IMR-90 (cell line): ENCODE measurements at regions not wholly inside any gene's neighbourhood (a gene's known extent, or its start where the extent isn't known, plus 50 kb on each side); places are given as distances from the start of the nearest gene placed in this dataset.
"Not testable (repeated sequence)": the region's sequence is repeated elsewhere in the genome, so short reads cannot be mapped to it uniquely, and the experiment has no call there.

Experiments used
- ATAC-seq: fragments of 200-7000 bp; cut with Tn5 transposase; 2 replicates; pipeline ENCODE4 v1.9.1; 2020; ENCODE audit warnings: low read depth, mild to moderate bottlenecking, moderate library complexity
- BruUV-seq: library from RNA; stranded (reverse); fragments of 400-500 nt; replicated peaks from 2 replicates; lab custom pipeline; 2021; lab: Mats Ljungman, UMichigan
- CTCF ChIA-PET: fragments of 300-600 bp; formaldehyde crosslinking; extraction: SDS; loops from one replicate; lab custom pipeline; 2021; ENCODE audit warnings: antibody characterized with exemption; lab: Yijun Ruan, JAX
- POLR2A ChIA-PET: fragments of 300-600 bp; sonication (Branson Sonifier 250); formaldehyde crosslinking; loops from one replicate; lab custom pipeline; 2022; ENCODE audit warnings: antibody characterized with exemption; ENCODE audit not compliant: unreplicated experiment; lab: Charles Lee
- DNase-seq: peaks from one replicate; pipeline ENCODE4 v3.0.0; 2013
- H2AFZ ChIP-seq: replicated peaks from 2 replicates; pipeline ENCODE3; 2013; ENCODE audit warnings: low read length, mild to moderate bottlenecking; ENCODE audit not compliant: poor library complexity
- H2AK5ac ChIP-seq: 2 replicates; pipeline ENCODE4 v1.6.1; 2013; ENCODE audit warnings: low read depth, low read length, inconsistent platforms
- H2AK9ac ChIP-seq: replicated peaks from 2 replicates; pipeline ENCODE3; 2013; ENCODE audit warnings: mild to moderate bottlenecking, low read depth, low read length, moderate library complexity; ENCODE audit not compliant: poor library complexity
- H2BK120ac ChIP-seq: 2 replicates; pipeline ENCODE4 v1.6.1; 2013; ENCODE audit warnings: low read depth, low read length, inconsistent platforms
- H2BK15ac ChIP-seq: 3 replicates; pipeline ENCODE4 v1.6.1; 2013; ENCODE audit warnings: low read depth, low read length, inconsistent platforms
- H2BK20ac ChIP-seq: 2 replicates; pipeline ENCODE4 v1.6.1; 2013; ENCODE audit warnings: low read depth, mild to moderate bottlenecking, inconsistent platforms, low read length, moderate library complexity
- H2BK5ac ChIP-seq: 2 replicates; pipeline ENCODE4 v1.6.1; 2013; ENCODE audit warnings: mild to moderate bottlenecking, low read depth, low read length, inconsistent platforms; ENCODE audit not compliant: poor library complexity, severe bottlenecking
- H3K14ac ChIP-seq: replicated peaks from 2 replicates; pipeline ENCODE4 v1.6.1; 2013; ENCODE audit warnings: low read depth, low read length, inconsistent platforms
- H3K18ac ChIP-seq: 2 replicates; pipeline ENCODE4 v1.6.1; 2013; ENCODE audit warnings: low read depth, low read length, control low read depth
- H3K23ac ChIP-seq: 2 replicates; pipeline ENCODE4 v1.6.1; 2013; ENCODE audit warnings: low read depth, low read length, inconsistent platforms
- H3K27ac ChIP-seq: 2 replicates; pipeline ENCODE4 v1.5.1; 2013; ENCODE audit warnings: mild to moderate bottlenecking, control low read depth, low read length; ENCODE audit not compliant: insufficient read depth
- H3K27me3 ChIP-seq: 2 replicates; pipeline ENCODE4 v1.6.1; 2013; ENCODE audit warnings: low read length; ENCODE audit not compliant: control insufficient read depth, insufficient read depth
- H3K36me3 ChIP-seq: 2 replicates; pipeline ENCODE4 v1.6.1; 2013; ENCODE audit warnings: low read length, mixed read lengths; ENCODE audit not compliant: control insufficient read depth, insufficient read depth
- H3K4ac ChIP-seq: 2 replicates; pipeline ENCODE4 v1.6.1; 2013; ENCODE audit warnings: low read depth, low read length, inconsistent platforms
- H3K4me1 ChIP-seq: 2 replicates; pipeline ENCODE4 v1.6.1; 2013; ENCODE audit warnings: low read length, mixed read lengths; ENCODE audit not compliant: control insufficient read depth, insufficient read depth
- H3K4me2 ChIP-seq: 2 replicates; pipeline ENCODE4 v1.6.1; 2013; ENCODE audit warnings: low read depth, mild to moderate bottlenecking, control low read depth, low read length, moderate library complexity
- H3K4me3 ChIP-seq: 2 replicates; pipeline ENCODE4 v1.5.1; 2013; ENCODE audit warnings: low read depth, mild to moderate bottlenecking, control low read depth, low read length, moderate library complexity; ENCODE audit not compliant: insufficient read depth
- H3K56ac ChIP-seq: 2 replicates; pipeline ENCODE4 v1.6.1; 2013; ENCODE audit warnings: low read length, inconsistent platforms; ENCODE audit not compliant: insufficient read depth; ENCODE audit errors: extremely low read depth
- H3K79me1 ChIP-seq, 2 experiments: 2 replicates each; pipeline ENCODE4 v1.6.1; 2013; ENCODE audit warnings: low read length in 2 of 2, inconsistent platforms in 1 of 2, low read depth in 1 of 2
- H3K9ac ChIP-seq: 2 replicates; pipeline ENCODE4 v1.6.1; 2013; ENCODE audit warnings: low read depth, low read length, control low read depth
- H3K9me1 ChIP-seq: 2 replicates; pipeline ENCODE4 v1.6.1; 2013; ENCODE audit warnings: low read length, inconsistent platforms; ENCODE audit not compliant: insufficient read depth
- H3K9me3 ChIP-seq: 2 replicates; pipeline ENCODE4 v1.6.1; 2013; ENCODE audit warnings: low read length; ENCODE audit not compliant: control insufficient read depth, insufficient read depth
- H4K20me1 ChIP-seq: 2 replicates; pipeline ENCODE4 v1.6.1; 2013; ENCODE audit warnings: low read length, inconsistent platforms; ENCODE audit not compliant: insufficient read depth
- H4K5ac ChIP-seq: 2 replicates; pipeline ENCODE4 v1.6.1; 2013; ENCODE audit warnings: mild to moderate bottlenecking, low read depth, low read length, control low read depth
- H4K8ac ChIP-seq, 2 experiments: 2 replicates each; pipeline ENCODE4 v1.6.1; 2013; ENCODE audit warnings: low read depth in 2 of 2, low read length in 2 of 2, control low read depth in 1 of 2, inconsistent platforms in 1 of 2
- H4K91ac ChIP-seq: 2 replicates; pipeline ENCODE4 v1.6.1; 2013; ENCODE audit warnings: low read depth, low read length, inconsistent platforms; ENCODE audit not compliant: insufficient read depth
- WGBS, 2 experiments: methylation state at CpG; one replicate each; pipeline versions ENCODE4 v1.1.5 to v1.1.7; 2013; ENCODE audit warnings: missing lambda C conversion rate in 2 of 2; ENCODE audit not compliant: insufficient read length in 1 of 2; ENCODE audit errors: extremely low coverage in 2 of 2; 5-methylcytosine and 5-hydroxymethylcytosine counted together
- dilution Hi-C: fragments of 300-500 bp; cut with HindIII; formaldehyde crosslinking; loops from one replicate; pipeline ENCODE4 v1.14.3; 2018; ENCODE audit warnings: low sequenced_read_pairs; ENCODE audit not compliant: unreplicated experiment
- in situ Hi-C: fragments of 300-500 bp; cut with MboI; formaldehyde crosslinking; loops from 3 replicates; pipeline ENCODE4 v1.14.3; 2019; ENCODE audit warnings: low sequenced_read_pairs, inconsistent platforms, mixed read lengths
- intact Hi-C: fragments of 100-400 bp; cut with micrococcal nuclease; formaldehyde crosslinking; loops from 2 replicates; pipeline ENCODE4 v1.10.0; 2022

GRCh38 chr11:134961386-134961785, 549.3 kb upstream of the B3GAT1 start:
- H3K9me3 ChIP-seq, H2AFZ ChIP-seq, CTCF ChIA-PET, H3K56ac ChIP-seq, H2AK5ac ChIP-seq, in situ Hi-C loops, H3K18ac ChIP-seq, H4K8ac ChIP-seq, H2AK9ac ChIP-seq, H3K4me2 ChIP-seq, dilution Hi-C loops, H2BK5ac ChIP-seq, H3K9ac ChIP-seq, intact Hi-C loops, H3K27me3 ChIP-seq, H3K14ac ChIP-seq, H3K9me1 ChIP-seq, BruUV-seq, H3K4ac ChIP-seq, H4K20me1 ChIP-seq, H3K27ac ChIP-seq, POLR2A ChIA-PET, H3K23ac ChIP-seq, H3K79me1 ChIP-seq, DNase-seq, H2BK15ac ChIP-seq, H3K4me1 ChIP-seq, H3K36me3 ChIP-seq, H3K4me3 ChIP-seq, H4K91ac ChIP-seq, H2BK120ac ChIP-seq, H4K5ac ChIP-seq, H2BK20ac ChIP-seq, ATAC-seq: not testable (repeated sequence)
- 49% methylated on average over 13 of the region's 30 CpGs; no CpG with 5 or more reads in 1 of the 2 experiments for WGBS, 2 experiments
